Testis (tissue), 2 donors: ENCODE measurements at regions not wholly inside any gene's neighbourhood (a gene's known extent, or its start where the extent isn't known, plus 50 kb on each side); places are given as distances from the start of the nearest gene placed in this dataset.

Experiments used
- CTCF ChIP-seq, 3 experiments: fragments of 450-650 bp in 2 of 3; fragments of 200-600 bp in 1 of 3; sonication (generic) in 1 of 3; IDR thresholded peaks; one replicate each; pipeline ENCODE4 v1.5.1; 2016 to 2019; ENCODE audit warnings: antibody characterized with exemption in 3 of 3, mild to moderate bottlenecking in 2 of 3, moderate library complexity in 1 of 3
- POLR2A ChIP-seq: fragments of 450-650 bp; IDR thresholded peaks from one replicate; pipeline ENCODE4 v1.6.1; 2017; ENCODE audit warnings: antibody characterized with exemption, mild to moderate bottlenecking, moderate library complexity

GRCh38 chr3:18119866-18120265 is 305.3 kb downstream of the SATB1 start:
- TF ChIP-seq CTCF (IDR thresholded peaks at IDR 0.05) (no peak), POLR2A (no peak)
